Activated T-cell treated with anti-CD3 and anti-CD28 coated beads for 1 hour (primary cell): ENCODE measurements at regions not wholly inside any gene's neighbourhood (a gene's known extent, or its start where the extent isn't known, plus 50 kb on each side); places are given as distances from the start of the nearest gene placed in this dataset.

Experiments used
- DNase-seq: peaks from one replicate; pipeline ENCODE4 v3.0.0-alpha.2; 2020; ENCODE audit warnings: low read depth

GRCh38 chr1:57722285-57722978 lies 298.6 kb upstream of the DAB1 start:
- no peak for DNase-seq

DNA sequence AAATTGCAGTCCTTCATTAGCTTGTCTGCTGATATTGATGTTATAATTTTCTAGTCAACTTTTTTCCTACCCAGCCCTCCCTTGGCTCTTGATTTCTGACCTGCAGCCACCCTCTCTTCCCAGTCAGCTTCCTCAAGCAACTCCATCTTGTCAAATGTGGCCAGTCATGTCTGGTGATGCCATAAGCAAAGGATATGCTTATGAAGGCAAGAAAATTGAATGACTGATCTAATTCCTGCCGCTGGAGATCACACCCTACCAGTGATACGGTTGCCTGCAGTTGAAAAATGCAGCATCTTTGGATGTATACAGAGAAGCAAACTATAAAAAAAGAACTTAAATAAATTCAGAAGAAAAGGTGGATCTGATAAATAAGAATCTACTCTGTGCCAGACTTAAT lies 297.1 kb upstream of the DAB1 start:
- DNase-seq, result no peak

- DNase-seq, result no peak
Measured at GRCh38 chr1:57719274-57719673, 295.4 kb upstream of the DAB1 start.

DNA sequence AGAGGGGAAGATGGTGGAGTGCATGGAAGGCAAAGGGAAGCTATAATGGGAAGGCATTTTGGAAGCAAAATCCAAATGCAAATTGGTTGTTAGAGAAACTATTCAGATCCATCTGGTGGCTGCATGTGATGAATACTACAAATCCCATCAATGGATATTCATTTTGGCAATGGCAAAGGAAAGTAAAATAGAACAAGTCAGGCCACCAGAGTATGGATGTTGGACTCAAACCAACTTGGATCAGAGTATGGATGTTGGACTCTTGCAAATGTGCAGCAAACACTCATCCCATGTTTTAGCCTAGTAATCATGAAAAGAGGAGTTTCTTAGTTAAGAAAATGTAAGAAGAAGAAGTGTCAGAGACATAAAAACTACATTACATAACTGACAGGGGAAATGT lies 289.6 kb upstream of the DAB1 start:
- DNase-seq, result no peak

DNA sequence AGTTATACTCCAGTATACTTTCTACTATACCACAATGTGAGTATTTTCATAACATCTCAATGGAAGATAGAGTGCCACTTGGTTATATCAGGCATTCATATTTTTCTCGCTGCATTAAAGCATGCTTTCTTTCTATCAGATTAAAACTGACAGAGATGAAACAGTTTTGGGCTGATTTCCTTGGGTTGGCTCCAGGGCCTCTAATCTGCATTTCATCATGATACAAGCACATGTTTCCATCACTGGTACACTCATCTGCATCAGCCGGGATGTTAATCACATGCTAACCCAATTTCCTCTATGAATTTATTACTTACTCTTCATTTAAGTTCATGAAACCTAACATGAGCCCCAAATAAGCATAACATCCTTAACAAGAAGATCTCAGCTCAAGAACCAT lies 289.0 kb upstream of the DAB1 start:
- no peak for DNase-seq

GRCh38 chr1:57711326-57711725 lies 287.5 kb upstream of the DAB1 start:
- DNase-seq, result no peak

- DNase-seq, result no peak
Measured at GRCh38 chr1:57707631-57708030, 283.8 kb upstream of the DAB1 start.

GRCh38 chr1:57704811-57705210 lies 281.0 kb upstream of the DAB1 start:
- DNase-seq, result no peak

DNA sequence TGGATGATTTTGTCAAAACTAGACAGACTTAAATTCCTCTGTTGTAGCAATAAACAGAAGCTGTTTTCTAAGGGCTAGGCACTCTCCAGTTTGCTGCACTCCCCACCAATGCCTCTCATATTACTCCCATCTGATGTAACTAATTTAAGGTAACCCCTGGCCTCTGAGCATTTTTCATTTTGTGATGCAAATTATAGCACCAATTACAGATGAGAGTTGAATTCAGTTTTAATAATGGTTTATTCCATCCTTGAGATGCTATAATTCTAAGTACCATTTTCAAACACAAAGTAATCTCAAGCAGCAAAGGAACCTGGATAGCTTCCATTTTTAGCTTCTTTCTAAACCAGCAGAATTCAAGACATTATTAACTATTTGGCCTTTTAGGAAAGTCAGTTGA lies 280.4 kb upstream of the DAB1 start:
- DNase-seq, result no peak

DNA sequence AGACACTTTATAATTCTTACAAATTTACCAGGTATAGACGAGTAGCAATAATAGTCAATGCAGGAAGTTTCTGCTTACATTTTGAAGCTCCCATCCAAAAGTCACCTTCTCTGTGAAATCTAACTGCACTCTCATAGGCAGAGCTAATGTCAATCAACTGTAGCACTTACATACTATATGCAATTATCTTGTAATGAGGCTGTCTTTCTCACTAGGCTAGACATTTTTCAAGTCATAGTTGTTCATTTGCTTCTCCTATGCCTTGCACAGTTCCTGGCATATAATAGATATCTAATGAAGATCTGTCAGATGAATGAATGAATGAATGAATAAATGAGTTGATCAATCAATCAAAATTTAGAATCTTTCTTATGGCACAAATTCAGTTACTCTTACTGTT lies 273.0 kb upstream of the DAB1 start:
- no peak for DNase-seq

- no peak for DNase-seq
Measured at GRCh38 chr1:57696043-57696442, 272.2 kb upstream of the DAB1 start.

- no peak for DNase-seq
Measured at GRCh38 chr1:57686306-57686705, 262.4 kb upstream of the DAB1 start.

DNA sequence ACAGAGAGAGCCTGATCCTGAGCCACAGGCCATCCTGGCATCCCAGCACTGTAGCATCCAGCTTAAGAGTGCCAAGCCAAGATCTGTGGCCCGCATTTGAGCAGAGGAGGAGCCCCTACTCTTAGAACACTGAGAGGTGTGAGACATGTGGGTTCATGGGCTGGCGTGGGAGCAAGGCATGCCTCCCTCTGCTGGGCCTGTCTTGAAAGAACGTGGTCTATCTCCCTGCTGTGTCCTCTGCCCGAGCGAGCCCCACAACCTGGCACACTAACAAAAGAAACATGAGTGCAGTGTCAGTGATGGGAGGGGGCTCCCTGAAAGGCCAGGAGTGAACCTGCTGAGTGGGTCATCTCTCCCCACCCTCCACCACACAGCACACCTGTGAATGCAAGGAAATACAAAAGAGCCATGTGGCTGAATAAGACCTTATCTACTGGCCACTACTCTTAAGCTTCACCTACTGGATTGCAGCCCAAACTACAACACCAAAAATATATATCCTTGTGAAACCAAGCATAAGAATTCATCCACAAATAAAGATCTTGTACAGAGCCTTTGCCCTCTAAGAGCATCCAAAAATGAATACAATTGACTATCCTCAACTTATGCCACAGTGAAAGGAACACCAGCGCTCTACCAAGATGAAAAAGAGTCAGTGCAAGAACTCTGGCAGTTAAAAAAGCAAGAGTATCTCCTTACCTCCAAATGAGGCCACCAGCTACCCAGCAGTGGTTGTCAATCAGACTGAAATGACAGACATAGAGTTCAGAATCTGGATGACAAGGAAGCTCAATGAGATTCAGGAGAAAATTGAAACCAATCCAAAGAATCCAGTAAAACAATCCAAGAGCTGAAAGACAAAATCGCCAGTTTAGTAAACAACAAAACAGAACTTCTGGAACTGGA lies 259.4 kb upstream of the DAB1 start:
- no peak for DNase-seq

DNA sequence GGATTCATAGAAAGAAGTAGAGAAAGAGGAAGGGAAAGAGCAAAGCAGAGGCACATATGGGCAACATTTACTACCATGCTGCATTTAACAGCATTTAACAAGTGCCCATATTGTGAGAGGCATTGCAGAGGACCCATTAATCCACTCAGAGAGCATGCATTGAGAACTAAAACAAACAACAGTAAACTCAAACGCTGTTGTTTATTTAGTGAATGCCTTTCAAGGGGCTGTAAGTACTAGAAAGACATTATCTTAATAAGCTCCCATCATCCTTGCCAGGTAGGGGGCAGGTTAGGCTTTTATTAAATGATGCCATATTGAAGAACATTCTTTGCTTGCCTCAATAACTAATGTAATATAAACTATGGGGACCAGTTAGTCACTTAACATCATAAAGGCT lies 254.3 kb upstream of the DAB1 start:
- no peak for DNase-seq

- DNase-seq, result no peak
Measured at GRCh38 chr1:57675776-57676175, 251.9 kb upstream of the DAB1 start.

- DNase-seq, result no peak
Measured at GRCh38 chr1:57674801-57675200, 250.9 kb upstream of the DAB1 start.

DNA sequence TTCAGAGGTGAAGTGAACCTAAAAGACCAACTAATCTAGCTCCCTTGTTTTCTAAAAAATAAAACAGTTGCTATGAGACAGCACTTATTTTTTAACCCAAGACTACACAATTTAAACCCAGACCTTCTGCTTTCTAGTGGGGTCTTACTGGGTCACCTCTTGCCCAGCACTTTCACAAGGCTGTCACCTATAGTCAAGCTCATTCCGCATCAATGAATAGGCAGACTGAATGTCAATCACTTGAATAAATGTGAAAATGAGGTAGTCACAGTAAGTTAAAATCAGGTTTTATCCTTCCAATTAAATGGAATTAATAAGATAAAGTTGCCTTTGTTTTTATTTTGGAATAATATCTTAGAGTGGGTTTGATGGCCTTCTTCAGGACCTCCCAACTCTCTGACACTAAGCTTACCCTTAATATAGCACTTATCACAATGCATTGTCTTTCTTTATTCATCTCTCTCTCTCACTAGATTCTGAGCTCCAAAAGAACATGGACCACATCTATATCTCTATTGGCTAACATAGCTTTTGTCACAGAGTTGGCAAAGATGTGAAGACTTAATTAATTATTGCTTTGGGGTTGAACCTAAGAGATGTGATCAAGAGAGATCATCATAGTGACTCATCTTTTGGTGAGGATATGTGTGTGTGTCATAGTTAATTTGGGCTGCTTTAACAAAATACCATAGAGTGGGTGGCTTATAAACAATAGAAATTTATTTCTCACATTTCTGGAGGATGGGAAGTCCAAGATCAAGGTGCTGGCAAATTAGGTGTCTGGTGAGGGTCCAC lies 248.7 kb upstream of the DAB1 start:
- no peak for DNase-seq

DNA sequence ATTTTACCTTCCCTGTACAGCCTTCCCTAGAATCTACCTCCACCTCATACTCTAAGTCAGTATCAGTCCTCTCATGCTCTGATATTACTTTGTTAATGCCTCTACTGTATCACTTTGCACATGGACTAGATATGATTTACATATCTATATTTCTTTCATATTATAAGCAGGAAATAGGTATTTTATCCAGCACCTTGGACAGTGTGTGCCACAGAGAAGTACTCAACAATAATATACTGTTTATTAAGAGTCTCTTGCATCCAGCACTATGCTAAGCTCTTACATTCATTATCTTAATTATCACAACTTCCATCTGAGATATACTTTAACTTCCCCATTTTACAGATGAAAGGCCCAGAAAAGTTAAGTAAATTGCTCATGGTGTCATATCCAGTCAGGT lies 247.9 kb upstream of the DAB1 start:
- DNase-seq, result no peak

DNA sequence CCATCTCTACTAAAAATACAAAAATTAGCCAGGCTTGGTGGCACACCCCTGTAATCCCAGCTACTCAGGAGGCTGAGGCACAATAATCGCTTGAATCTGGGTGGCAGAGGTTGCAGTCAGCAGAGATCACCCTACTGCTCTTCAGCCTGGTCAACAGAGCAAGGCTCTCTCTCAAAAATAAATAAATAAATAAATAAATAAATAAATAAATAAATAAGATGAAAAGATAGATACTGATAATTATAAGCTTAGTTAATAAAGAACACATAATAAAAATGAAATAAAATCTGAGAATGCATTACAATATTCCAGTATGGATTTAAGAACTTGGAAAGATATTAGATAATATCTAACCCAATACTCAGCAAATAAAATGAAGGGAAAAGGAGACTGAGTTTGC lies 235.9 kb upstream of the DAB1 start:
- no peak for DNase-seq

DNA sequence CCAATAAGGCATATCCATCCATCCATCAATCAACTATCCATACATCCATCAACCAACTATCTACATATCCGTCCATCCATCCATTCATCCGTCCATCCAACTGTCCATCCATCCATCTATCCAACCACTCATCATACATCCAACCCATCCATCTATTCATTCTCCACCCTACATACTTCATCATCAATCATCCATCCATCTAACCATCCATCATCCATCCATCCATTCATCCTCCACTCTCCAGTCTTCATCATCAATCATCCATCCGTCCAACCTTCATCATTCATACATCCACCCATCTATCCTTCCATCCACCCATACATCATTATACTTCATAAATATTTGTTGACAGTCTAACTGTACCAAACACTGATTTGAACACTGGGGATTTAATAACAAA lies 231.3 kb upstream of the DAB1 start:
- DNase-seq, result no peak

- no peak for DNase-seq
Measured at GRCh38 chr1:57644667-57645066, 220.8 kb upstream of the DAB1 start.

GRCh38 chr1:57638239-57638638 lies 214.4 kb upstream of the DAB1 start:
- DNase-seq, result no peak

GRCh38 chr1:57637155-57637554 lies 213.3 kb upstream of the DAB1 start:
- no peak for DNase-seq
